GM19099 (cell line): ENCODE measurements at regions not wholly inside any gene's neighbourhood (a gene's known extent, or its start where the extent isn't known, plus 50 kb on each side); places are given as distances from the start of the nearest gene placed in this dataset.

Experiments used
- POLR2A ChIP-seq: IDR thresholded peaks from 3 replicates; pipeline ENCODE4 v1.6.1; 2011; ENCODE audit warnings: low read depth; ENCODE audit not compliant: insufficient read length; ENCODE audit errors: extremely low read depth

DNA sequence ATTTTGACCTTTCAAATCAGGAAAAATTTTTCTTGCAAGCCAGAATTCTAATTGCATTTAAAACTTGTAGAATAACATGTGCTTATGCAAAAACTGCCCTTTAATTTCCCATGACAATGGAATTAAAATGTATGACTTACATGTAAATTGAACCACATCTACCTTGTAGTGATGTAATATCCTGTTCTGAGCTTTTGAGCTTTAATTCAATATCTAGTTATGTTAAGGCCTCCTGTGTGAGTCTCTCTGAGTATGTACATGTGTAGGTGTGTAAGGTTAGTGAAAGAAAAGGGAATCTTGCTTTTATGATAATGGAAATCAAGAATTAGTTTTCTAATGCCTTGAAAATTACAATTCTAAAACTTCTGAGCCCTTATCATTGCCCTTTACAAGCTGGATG lies 344.8 kb upstream of the AKR1E2 start:
- TF ChIP-seq POLR2A = no peak

DNA sequence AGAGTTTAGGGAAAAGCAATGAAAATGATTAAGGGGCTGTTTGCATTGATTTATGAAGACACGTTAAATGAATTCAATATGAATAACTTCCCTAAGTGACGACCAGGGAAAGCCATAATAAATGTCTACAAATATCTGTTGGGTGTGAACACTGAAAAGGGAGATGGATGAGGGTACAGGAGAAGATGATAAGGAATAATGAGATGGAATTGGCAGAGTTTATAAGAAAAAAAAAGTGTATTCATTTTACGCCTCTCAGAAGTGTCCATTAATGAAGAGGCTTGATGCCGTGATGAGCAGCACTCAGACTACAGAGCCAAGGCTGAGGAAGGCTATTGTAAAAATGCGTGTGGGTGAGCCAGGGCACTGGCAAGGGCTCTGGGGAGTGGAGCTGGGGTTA lies 346.7 kb upstream of the AKR1E2 start:
- TF ChIP-seq POLR2A = no peak

GRCh38 chr10:4477664-4478063 lies 348.3 kb upstream of the AKR1E2 start:
- TF ChIP-seq POLR2A = no peak

GRCh38 chr10:4475827-4476490 lies 350.0 kb upstream of the AKR1E2 start:
- TF ChIP-seq POLR2A = no peak

DNA sequence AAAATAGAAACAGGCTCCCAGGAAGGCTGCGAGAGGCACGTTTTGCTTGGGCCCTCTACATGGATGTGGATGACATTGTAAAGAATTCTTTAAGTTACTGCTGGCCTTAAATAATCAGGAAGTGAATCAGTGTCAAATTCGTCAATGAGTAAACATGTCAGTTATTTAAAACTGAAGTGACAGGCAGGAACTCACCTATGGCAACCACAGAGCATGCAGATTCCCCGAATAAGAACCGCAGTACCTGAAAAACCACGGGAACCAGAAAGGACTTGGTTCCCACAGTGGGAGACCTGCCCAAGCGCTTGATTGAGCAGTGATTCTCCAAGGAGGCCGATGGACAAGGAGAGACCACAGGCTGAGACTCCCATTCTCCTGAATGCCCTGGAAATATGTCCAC lies 351.2 kb upstream of the AKR1E2 start:
- no peak for TF ChIP-seq POLR2A

DNA sequence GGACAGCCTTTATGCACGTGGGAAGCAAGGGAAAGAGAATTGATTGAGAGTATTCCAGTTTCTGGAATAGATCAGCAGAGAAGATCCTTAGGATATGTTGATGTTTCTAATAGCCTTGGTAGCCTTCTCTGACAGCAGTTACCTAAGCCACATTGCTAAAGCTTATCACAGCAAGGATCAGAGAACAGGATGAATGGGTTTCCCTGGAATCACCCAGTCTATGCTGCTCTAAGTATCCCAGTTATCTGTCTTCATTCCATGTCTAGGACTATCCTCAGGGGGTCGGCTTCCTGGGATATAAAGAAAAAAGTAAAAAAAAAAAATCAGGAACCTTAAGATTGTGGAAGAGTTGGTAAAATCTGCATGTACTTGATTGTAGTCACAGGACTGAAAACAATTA lies 352.0 kb upstream of the AKR1E2 start:
- TF ChIP-seq POLR2A = no peak

- no peak for TF ChIP-seq POLR2A
These were observed 353.7 kb upstream of the AKR1E2 start for GRCh38 chr10:4472190-4472904.

GRCh38 chr10:4470231-4470835 lies 355.7 kb upstream of the AKR1E2 start:
- TF ChIP-seq POLR2A = no peak

- TF ChIP-seq POLR2A = no peak
These were observed 358.5 kb upstream of the AKR1E2 start for GRCh38 chr10:4467481-4467880.

DNA sequence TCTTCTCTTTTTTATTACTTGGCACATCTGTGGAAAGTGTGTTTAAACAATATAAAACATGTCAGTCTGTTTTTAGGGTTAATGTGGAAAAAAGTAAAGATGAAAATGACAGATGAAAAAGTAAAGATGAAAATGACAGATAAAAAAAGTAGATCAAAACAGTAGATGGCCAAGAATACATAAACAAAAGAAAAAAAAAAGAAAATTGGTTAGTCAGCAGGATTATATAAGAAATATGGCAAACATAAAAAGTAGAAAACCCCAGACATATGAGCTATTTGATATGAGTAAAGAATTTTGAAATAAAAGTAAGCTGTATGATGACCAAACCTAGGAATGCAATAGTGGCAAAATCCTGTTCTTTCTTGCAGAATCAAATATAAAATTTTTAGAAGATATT lies 365.7 kb upstream of the AKR1E2 start:
- no peak for TF ChIP-seq POLR2A

DNA sequence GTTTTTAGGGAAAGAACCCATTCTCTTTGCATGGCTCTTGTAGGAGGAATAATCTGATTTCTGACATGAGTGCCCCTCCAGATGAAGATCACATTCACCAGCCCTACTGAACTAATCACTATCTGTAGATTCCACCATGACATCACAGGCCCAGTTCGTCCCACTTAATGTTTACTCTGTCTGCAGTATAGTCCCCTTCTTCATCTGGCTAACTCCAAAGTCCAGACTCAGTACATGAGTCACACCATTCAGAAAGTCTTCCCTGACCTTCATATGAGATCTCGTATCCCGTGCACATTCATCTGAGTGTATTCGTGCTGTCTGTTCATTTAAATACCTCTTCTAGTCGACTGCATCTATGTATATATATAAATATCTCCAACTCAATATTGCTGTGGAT lies 366.5 kb upstream of the AKR1E2 start:
- no peak for TF ChIP-seq POLR2A

GRCh38 chr10:4457597-4457996 lies 368.4 kb upstream of the AKR1E2 start:
- no peak for TF ChIP-seq POLR2A

DNA sequence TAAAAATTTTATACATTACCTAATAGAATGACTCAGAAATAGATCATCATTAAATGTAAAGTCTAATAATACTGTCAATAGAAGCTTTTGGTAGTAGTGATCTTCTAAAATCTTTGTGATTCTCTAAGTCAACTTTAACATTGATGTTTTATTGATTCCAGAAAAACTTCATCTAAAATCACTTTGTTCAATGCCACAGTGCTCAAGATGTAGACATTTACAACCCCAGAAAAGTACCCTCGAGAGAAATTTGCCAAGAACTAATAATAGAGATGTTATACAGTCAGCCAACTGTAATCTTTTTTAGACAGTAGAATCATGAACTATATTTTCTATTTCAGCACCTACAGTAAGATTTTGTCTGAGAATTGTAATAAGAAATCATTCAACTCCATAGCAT lies 369.2 kb upstream of the AKR1E2 start:
- TF ChIP-seq POLR2A = no peak

DNA sequence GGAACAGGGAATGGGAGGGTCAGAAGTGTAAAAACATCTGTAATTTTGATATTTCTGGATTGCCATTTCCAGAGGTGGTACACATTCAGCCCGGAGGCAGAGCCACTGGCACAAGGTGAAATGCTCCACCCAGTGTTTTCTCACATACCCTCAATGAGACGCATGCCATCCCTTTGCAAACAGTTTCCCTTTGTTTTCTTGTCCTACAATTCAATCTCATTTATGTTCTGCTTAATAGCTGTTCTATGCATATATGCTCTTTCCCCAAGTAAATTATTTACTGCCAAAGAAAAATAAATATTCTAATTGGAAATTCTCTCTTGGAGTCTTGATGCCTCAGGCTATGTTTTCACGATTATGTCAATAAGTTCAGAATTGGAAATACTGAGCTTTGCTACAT lies 369.7 kb upstream of the AKR1E2 start:
- TF ChIP-seq POLR2A = no peak

DNA sequence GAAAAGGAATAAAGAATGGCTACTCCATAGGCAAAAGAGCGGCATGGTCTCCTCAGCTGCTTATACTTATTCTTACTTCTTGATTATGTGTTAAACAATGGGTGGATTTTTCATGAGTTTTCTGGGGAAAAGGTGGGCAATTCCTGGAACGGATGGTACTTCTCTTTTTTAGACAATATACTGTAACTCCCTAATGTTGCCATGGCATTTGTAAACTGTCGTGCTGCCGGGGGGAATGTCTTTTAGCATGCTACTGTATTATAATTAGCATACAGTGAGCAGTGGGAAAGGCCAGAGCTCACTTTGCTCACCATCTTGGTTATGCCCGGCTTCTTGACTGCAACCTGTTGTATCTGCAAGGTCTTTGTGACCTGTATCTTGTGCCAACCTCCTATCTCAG lies 372.1 kb upstream of the AKR1E2 start:
- TF ChIP-seq POLR2A = no peak

GRCh38 chr10:4453276-4453675 lies 372.7 kb upstream of the AKR1E2 start:
- TF ChIP-seq POLR2A = no peak
